ENCODE measurements at regions not wholly inside any gene's neighbourhood (a gene's known extent, or its start where the extent isn't known, plus 50 kb on each side); places are given as distances from the start of the nearest gene placed in this dataset.

DNA sequence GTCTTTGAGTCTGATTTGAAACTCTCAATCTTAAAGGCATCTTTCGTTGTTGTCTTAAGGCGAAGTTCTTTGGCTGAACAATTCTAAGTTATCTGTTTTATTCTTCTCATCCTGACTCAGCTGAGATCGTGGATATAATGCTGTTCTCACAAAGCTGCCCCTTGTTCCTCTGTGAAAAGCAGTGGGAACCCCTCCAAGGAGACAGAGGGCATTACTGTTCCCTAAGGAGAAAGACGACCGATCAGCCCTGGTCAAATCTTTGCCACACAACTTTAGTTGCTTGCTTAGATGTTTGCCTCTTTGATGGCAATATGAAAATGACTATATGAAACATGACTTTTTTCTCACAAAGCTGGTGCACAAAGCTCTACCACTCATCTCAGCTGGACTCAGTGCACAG is 1016.7 kb downstream of the REEP3 start:
- TF ChIP-seq, protein P1, sequence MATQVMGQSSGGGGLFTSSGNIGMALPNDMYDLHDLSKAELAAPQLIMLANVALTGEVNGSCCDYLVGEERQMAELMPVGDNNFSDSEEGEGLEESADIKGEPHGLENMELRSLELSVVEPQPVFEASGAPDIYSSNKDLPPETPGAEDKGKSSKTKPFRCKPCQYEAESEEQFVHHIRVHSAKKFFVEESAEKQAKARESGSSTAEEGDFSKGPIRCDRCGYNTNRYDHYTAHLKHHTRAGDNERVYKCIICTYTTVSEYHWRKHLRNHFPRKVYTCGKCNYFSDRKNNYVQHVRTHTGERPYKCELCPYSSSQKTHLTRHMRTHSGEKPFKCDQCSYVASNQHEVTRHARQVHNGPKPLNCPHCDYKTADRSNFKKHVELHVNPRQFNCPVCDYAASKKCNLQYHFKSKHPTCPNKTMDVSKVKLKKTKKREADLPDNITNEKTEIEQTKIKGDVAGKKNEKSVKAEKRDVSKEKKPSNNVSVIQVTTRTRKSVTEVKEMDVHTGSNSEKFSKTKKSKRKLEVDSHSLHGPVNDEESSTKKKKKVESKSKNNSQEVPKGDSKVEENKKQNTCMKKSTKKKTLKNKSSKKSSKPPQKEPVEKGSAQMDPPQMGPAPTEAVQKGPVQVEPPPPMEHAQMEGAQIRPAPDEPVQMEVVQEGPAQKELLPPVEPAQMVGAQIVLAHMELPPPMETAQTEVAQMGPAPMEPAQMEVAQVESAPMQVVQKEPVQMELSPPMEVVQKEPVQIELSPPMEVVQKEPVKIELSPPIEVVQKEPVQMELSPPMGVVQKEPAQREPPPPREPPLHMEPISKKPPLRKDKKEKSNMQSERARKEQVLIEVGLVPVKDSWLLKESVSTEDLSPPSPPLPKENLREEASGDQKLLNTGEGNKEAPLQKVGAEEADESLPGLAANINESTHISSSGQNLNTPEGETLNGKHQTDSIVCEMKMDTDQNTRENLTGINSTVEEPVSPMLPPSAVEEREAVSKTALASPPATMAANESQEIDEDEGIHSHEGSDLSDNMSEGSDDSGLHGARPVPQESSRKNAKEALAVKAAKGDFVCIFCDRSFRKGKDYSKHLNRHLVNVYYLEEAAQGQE (IDR thresholded peaks at IDR 0.05; ENCODE audit: unreplicated experiment), result no peak
- TF ChIP-seq, protein P2, sequence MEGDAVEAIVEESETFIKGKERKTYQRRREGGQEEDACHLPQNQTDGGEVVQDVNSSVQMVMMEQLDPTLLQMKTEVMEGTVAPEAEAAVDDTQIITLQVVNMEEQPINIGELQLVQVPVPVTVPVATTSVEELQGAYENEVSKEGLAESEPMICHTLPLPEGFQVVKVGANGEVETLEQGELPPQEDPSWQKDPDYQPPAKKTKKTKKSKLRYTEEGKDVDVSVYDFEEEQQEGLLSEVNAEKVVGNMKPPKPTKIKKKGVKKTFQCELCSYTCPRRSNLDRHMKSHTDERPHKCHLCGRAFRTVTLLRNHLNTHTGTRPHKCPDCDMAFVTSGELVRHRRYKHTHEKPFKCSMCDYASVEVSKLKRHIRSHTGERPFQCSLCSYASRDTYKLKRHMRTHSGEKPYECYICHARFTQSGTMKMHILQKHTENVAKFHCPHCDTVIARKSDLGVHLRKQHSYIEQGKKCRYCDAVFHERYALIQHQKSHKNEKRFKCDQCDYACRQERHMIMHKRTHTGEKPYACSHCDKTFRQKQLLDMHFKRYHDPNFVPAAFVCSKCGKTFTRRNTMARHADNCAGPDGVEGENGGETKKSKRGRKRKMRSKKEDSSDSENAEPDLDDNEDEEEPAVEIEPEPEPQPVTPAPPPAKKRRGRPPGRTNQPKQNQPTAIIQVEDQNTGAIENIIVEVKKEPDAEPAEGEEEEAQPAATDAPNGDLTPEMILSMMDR (conservative IDR thresholded peaks at IDR 0.05; ENCODE audit: low read depth in 2 of 2), result no peak
- TF ChIP-seq POLR2AphosphoS5 (IDR thresholded peaks at IDR 0.05; ENCODE audit: low read depth) (no peak), EZH2phosphoT487 (IDR thresholded peaks at IDR 0.05; ENCODE audit: unreplicated experiment) (no peak), JUNB (IDR thresholded peaks at IDR 0.05; ENCODE audit: unreplicated experiment) (no peak), CREB1 (CRISPR knock-in tag; IDR thresholded peaks at IDR 0.05; ENCODE audit: low read depth) (no peak)
